Neural cell (in vitro differentiated cells): ENCODE measurements at regions not wholly inside any gene's neighbourhood (a gene's known extent, or its start where the extent isn't known, plus 50 kb on each side); places are given as distances from the start of the nearest gene placed in this dataset.

Source experiments
- H2AFZ ChIP-seq: fragments of 200-600, 300-800 bp; sonication (generic), shearing (Covaris generic); 2 replicates; pipeline ENCODE4 v1.6.0; 2014; ENCODE audit warnings: low read depth, mild to moderate bottlenecking, antibody characterized with exemption, low read length, moderate library complexity
- H3F3A ChIP-seq: fragments of 200-600 bp; shearing (Covaris generic); 2 replicates; pipeline ENCODE4 v1.6.1; 2016; ENCODE audit warnings: mild to moderate bottlenecking, moderate library complexity, mixed read lengths, antibody characterized with exemption, low read length; ENCODE audit not compliant: insufficient read depth, poor library complexity, severe bottlenecking
- H3K27ac ChIP-seq: fragments of 200-600, 300-800 bp; sonication (generic), shearing (Covaris generic); 2 replicates; pipeline ENCODE4 v1.5.1; 2014; ENCODE audit warnings: mild to moderate bottlenecking, low read length, moderate library complexity
- H3K27me3 ChIP-seq: fragments of 300-800, 200-600 bp; sonication (generic), shearing (Covaris generic); 2 replicates; pipeline ENCODE4 v1.6.0; 2014; ENCODE audit warnings: mild to moderate bottlenecking, low read depth, low read length, moderate library complexity; ENCODE audit not compliant: insufficient read depth
- H3K36me3 ChIP-seq: fragments of 300-800, 200-600 bp; sonication (generic), shearing (Covaris generic); 2 replicates; pipeline ENCODE4 v1.5.1; 2014; ENCODE audit warnings: mild to moderate bottlenecking, antibody characterized with exemption, low read length, moderate library complexity; ENCODE audit not compliant: insufficient read depth
- H3K4me2 ChIP-seq: fragments of 300-800, 200-600 bp; sonication (generic), shearing (Covaris generic); 2 replicates; pipeline ENCODE4 v1.6.0; 2014; ENCODE audit warnings: mild to moderate bottlenecking, low read length
- H3K4me3 ChIP-seq: fragments of 300-800, 200-600 bp; sonication (generic), shearing (Covaris generic); 2 replicates; pipeline ENCODE4 v1.5.1; 2014; ENCODE audit warnings: mild to moderate bottlenecking, low read length, moderate library complexity
- H3K79me2 ChIP-seq: fragments of 200-600 bp; shearing (Covaris generic); replicated peaks from 2 replicates; pipeline ENCODE4 v1.6.0; 2014; ENCODE audit warnings: mild to moderate bottlenecking, low read length, moderate library complexity; ENCODE audit not compliant: insufficient read depth
- H3K9ac ChIP-seq: fragments of 300-800, 200-600 bp; sonication (generic), shearing (Covaris generic); 2 replicates; pipeline ENCODE4 v1.6.1; 2016; ENCODE audit warnings: mild to moderate bottlenecking, low read length, mixed read lengths
- H3K9me2 ChIP-seq: fragments of 200-600 bp; shearing (Covaris generic); 2 replicates; pipeline ENCODE4 v1.6.1; 2016; ENCODE audit warnings: mild to moderate bottlenecking, low read length, mixed read lengths; ENCODE audit not compliant: insufficient read depth
- H3K9me3 ChIP-seq: fragments of 200-600, 300-800 bp; sonication (generic), shearing (Covaris generic); 2 replicates; pipeline ENCODE4 v1.6.1; 2016; ENCODE audit warnings: mild to moderate bottlenecking, mixed run types, low read length, moderate library complexity, mixed read lengths
- H4K20me1 ChIP-seq: fragments of 200-600 bp; shearing (Covaris generic); 2 replicates; pipeline ENCODE4 v1.6.1; 2016; ENCODE audit warnings: mild to moderate bottlenecking, mixed run types; ENCODE audit not compliant: insufficient read depth
- EP300 ChIP-seq: fragments of 450-650 bp; conservative IDR thresholded peaks from 2 replicates; pipeline ENCODE4 v1.6.1; 2014; ENCODE audit warnings: antibody characterized with exemption, mild to moderate bottlenecking, moderate library complexity; ENCODE audit not compliant: poor library complexity, severe bottlenecking
- EZH2 ChIP-seq: fragments of 200-600, 300-800 bp; shearing (Covaris generic), sonication (generic); IDR thresholded peaks from 2 replicates; pipeline ENCODE4 v1.6.1; 2014; ENCODE audit warnings: antibody characterized with exemption, low read length, borderline replicate concordance, mild to moderate bottlenecking; ENCODE audit not compliant: insufficient read depth, poor library complexity, severe bottlenecking
- MXI1 ChIP-seq: fragments of 450-650 bp; conservative IDR thresholded peaks from 2 replicates; pipeline ENCODE4 v1.6.1; 2014; ENCODE audit warnings: antibody characterized with exemption, mild to moderate bottlenecking; ENCODE audit not compliant: poor library complexity, severe bottlenecking
- POLR2AphosphoS5 ChIP-seq: IDR thresholded peaks from 2 replicates; pipeline ENCODE4 v1.6.1; 2012
- RAD21 ChIP-seq: fragments of 450-650 bp; conservative IDR thresholded peaks from 2 replicates; pipeline ENCODE4 v1.6.1; 2014; ENCODE audit warnings: antibody characterized with exemption, mild to moderate bottlenecking, moderate library complexity
- SMC3 ChIP-seq: fragments of 450-650 bp; conservative IDR thresholded peaks from 2 replicates; pipeline ENCODE4 v1.6.1; 2014; ENCODE audit warnings: antibody characterized with exemption, mild to moderate bottlenecking, moderate library complexity; ENCODE audit not compliant: poor library complexity
- TAF1 ChIP-seq: IDR thresholded peaks from 2 replicates; pipeline ENCODE4 v1.6.1; 2012; ENCODE audit warnings: low read depth
- TF ChIP-seq, protein P1 (sequence below): IDR thresholded peaks from 2 replicates; pipeline ENCODE4 v1.6.1; 2012; ENCODE audit warnings: borderline replicate concordance
- TF ChIP-seq, protein P2 (sequence below): fragments of 450-650 bp; IDR thresholded peaks from 2 replicates; pipeline ENCODE4 v1.5.1; 2014; ENCODE audit warnings: antibody characterized with exemption, mild to moderate bottlenecking, moderate library complexity; ENCODE audit not compliant: poor library complexity, severe bottlenecking

GRCh38 chr20:23225407-23226060, 125.1 kb upstream of the NXT1 start:
- Histone ChIP-seq H3K9ac (no peak overlapping the region), H3K27ac (no peak overlapping the region), H2AFZ (no peak overlapping the region), H3F3A (no peaks in the 10 kb centered on the region), H3K4me3 (no peak overlapping the region), H3K36me3 (no peaks in the 10 kb centered on the region), H3K79me2 (no peaks in the 10 kb centered on the region), H4K20me1 (no peaks in the 10 kb centered on the region), H3K4me2 (no peak overlapping the region), H3K9me3 (no peaks in the 10 kb centered on the region), H3K9me2 (no peaks in the 10 kb centered on the region), H3K27me3 (no peaks in the 10 kb centered on the region)
- TF ChIP-seq RAD21 (no peak), EZH2 (no peak), TAF1 (no peak), POLR2AphosphoS5 (no peak), EP300 (no peak), MXI1 (no peak), SMC3 (no peak)
- TF ChIP-seq, protein P1, sequence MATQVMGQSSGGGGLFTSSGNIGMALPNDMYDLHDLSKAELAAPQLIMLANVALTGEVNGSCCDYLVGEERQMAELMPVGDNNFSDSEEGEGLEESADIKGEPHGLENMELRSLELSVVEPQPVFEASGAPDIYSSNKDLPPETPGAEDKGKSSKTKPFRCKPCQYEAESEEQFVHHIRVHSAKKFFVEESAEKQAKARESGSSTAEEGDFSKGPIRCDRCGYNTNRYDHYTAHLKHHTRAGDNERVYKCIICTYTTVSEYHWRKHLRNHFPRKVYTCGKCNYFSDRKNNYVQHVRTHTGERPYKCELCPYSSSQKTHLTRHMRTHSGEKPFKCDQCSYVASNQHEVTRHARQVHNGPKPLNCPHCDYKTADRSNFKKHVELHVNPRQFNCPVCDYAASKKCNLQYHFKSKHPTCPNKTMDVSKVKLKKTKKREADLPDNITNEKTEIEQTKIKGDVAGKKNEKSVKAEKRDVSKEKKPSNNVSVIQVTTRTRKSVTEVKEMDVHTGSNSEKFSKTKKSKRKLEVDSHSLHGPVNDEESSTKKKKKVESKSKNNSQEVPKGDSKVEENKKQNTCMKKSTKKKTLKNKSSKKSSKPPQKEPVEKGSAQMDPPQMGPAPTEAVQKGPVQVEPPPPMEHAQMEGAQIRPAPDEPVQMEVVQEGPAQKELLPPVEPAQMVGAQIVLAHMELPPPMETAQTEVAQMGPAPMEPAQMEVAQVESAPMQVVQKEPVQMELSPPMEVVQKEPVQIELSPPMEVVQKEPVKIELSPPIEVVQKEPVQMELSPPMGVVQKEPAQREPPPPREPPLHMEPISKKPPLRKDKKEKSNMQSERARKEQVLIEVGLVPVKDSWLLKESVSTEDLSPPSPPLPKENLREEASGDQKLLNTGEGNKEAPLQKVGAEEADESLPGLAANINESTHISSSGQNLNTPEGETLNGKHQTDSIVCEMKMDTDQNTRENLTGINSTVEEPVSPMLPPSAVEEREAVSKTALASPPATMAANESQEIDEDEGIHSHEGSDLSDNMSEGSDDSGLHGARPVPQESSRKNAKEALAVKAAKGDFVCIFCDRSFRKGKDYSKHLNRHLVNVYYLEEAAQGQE = no peak
- TF ChIP-seq, protein P2, sequence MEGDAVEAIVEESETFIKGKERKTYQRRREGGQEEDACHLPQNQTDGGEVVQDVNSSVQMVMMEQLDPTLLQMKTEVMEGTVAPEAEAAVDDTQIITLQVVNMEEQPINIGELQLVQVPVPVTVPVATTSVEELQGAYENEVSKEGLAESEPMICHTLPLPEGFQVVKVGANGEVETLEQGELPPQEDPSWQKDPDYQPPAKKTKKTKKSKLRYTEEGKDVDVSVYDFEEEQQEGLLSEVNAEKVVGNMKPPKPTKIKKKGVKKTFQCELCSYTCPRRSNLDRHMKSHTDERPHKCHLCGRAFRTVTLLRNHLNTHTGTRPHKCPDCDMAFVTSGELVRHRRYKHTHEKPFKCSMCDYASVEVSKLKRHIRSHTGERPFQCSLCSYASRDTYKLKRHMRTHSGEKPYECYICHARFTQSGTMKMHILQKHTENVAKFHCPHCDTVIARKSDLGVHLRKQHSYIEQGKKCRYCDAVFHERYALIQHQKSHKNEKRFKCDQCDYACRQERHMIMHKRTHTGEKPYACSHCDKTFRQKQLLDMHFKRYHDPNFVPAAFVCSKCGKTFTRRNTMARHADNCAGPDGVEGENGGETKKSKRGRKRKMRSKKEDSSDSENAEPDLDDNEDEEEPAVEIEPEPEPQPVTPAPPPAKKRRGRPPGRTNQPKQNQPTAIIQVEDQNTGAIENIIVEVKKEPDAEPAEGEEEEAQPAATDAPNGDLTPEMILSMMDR = no peak

GRCh38 chr20:23224806-23225205, 125.8 kb upstream of the NXT1 start:
- Histone ChIP-seq H3F3A (no peaks in the 10 kb centered on the region), H3K27me3 (no peaks in the 10 kb centered on the region), H4K20me1 (no peaks in the 10 kb centered on the region), H2AFZ (no peak overlapping the region), H3K36me3 (no peaks in the 10 kb centered on the region), H3K9me2 (no peaks in the 10 kb centered on the region), H3K27ac (no peak overlapping the region), H3K4me2 (no peak overlapping the region), H3K9ac (no peak overlapping the region), H3K4me3 (no peak overlapping the region), H3K9me3 (no peaks in the 10 kb centered on the region), H3K79me2 (no peaks in the 10 kb centered on the region)
- TF ChIP-seq TAF1 = no peak
- no peak for TF ChIP-seq RAD21
- no peak for TF ChIP-seq MXI1
- TF ChIP-seq POLR2AphosphoS5 = no peak
- no peak for TF ChIP-seq EP300
- TF ChIP-seq, protein P1 = no peak
- no peak for TF ChIP-seq SMC3
- TF ChIP-seq EZH2 = no peak
- TF ChIP-seq, protein P2 = no peak
